HL-60 (cell line): ENCODE measurements at regions not wholly inside any gene's neighbourhood (a gene's known extent, or its start where the extent isn't known, plus 50 kb on each side); places are given as distances from the start of the nearest gene placed in this dataset.

Experiments used
- DNase-seq, 2 experiments: peaks; one replicate each; pipeline ENCODE4 v3.0.0-alpha.2; 2010 to 2020; ENCODE audit warnings: low read depth in 1 of 2, low spot score in 1 of 2
- H3K27ac ChIP-seq: fragments of 250-450 bp; sonication (Bioruptor Pico); replicated peaks from 2 replicates; pipeline ENCODE4 v1.5.1; 2020; ENCODE audit warnings: mild to moderate bottlenecking, moderate library complexity
- H3K27me3 ChIP-seq: fragments of 250-450 bp; sonication (Bioruptor Pico); 2 replicates; pipeline ENCODE4 v1.5.1; 2021; ENCODE audit warnings: mild to moderate bottlenecking, moderate library complexity; ENCODE audit not compliant: insufficient read depth, poor library complexity, severe bottlenecking
- H3K4me3 ChIP-seq: replicated peaks from 2 replicates; pipeline ENCODE4 v1.5.1; 2011; ENCODE audit warnings: mild to moderate bottlenecking, control low read depth, low read length; ENCODE audit not compliant: insufficient read depth
- CTCF ChIP-seq: IDR thresholded peaks from one replicate; pipeline ENCODE4 v1.5.1; 2011; ENCODE audit warnings: low read length, control low read depth, inconsistent platforms; ENCODE audit not compliant: insufficient read depth
- GABPA ChIP-seq: IDR thresholded peaks from 2 replicates; pipeline ENCODE4 v1.6.1; 2012; ENCODE audit warnings: low read depth
- POLR2AphosphoS5 ChIP-seq: IDR thresholded peaks from 2 replicates; pipeline ENCODE4 v1.6.1; 2012; ENCODE audit warnings: low read depth
- REST ChIP-seq: IDR thresholded peaks from 2 replicates; pipeline ENCODE4 v1.6.1; 2012; ENCODE audit warnings: low read depth; ENCODE audit not compliant: insufficient replicate concordance
- SPI1 ChIP-seq: IDR thresholded peaks from 2 replicates; pipeline ENCODE4 v1.6.1; 2012; ENCODE audit warnings: low read depth, mild to moderate bottlenecking, borderline replicate concordance

GRCh38 chr10:90328459-90328858 is 529.4 kb downstream of the HTR7 start:
- H3K27ac ChIP-seq, result no peak overlapping the region
- no peak for DNase-seq
- H3K4me3 ChIP-seq, result no peak overlapping the region
- no peaks in the 10 kb centered on the region for H3K27me3 ChIP-seq
- TF ChIP-seq REST (no peak), SPI1 (no peak), POLR2AphosphoS5 (no peak)

GRCh38 chr10:90328896-90329295 is 528.9 kb downstream of the HTR7 start:
- H3K27ac ChIP-seq, result no peak overlapping the region
- no peaks in the 10 kb centered on the region for H3K27me3 ChIP-seq
- no peak for DNase-seq
- H3K4me3 ChIP-seq, result no peak overlapping the region
- TF ChIP-seq CTCF (no peak), REST (no peak), SPI1 (no peak), POLR2AphosphoS5 (no peak), GABPA (no peak)

- H3K27ac ChIP-seq, result no peak overlapping the region
- H3K4me3 ChIP-seq, result no peak overlapping the region
- DNase-seq, result no peak
- TF ChIP-seq SPI1 (no peak), GABPA (no peak), CTCF (no peak), REST (no peak), POLR2AphosphoS5 (no peak)
- no peaks in the 10 kb centered on the region for H3K27me3 ChIP-seq
Measured at GRCh38 chr10:90337316-90337715, 520.5 kb downstream of the HTR7 start.

- TF ChIP-seq REST, result no peak
- TF ChIP-seq CTCF, result no peak
- no peak for TF ChIP-seq GABPA
- TF ChIP-seq POLR2AphosphoS5, result no peak
- TF ChIP-seq SPI1, result no peak
- Histone ChIP-seq H3K4me3 (no peak overlapping the region), H3K27ac (no peak overlapping the region), H3K27me3 (no peaks in the 10 kb centered on the region)
- DNase-seq, result no peak
Measured at GRCh38 chr10:90342480-90342879, 515.4 kb downstream of the HTR7 start.
